Neuronal stem cell (in vitro differentiated cells): ENCODE measurements at regions not wholly inside any gene's neighbourhood (a gene's known extent, or its start where the extent isn't known, plus 50 kb on each side); places are given as distances from the start of the nearest gene placed in this dataset.

Source experiments
- DNase-seq: peaks from one replicate; pipeline ENCODE4 v3.0.0-alpha.2; 2013; ENCODE audit warnings: low spot score
- H2AFZ ChIP-seq: one replicate; pipeline ENCODE4 v1.6.1; 2013; ENCODE audit warnings: mild to moderate bottlenecking, low read length, inconsistent platforms
- H2AK5ac ChIP-seq: 2 replicates; pipeline ENCODE4 v1.6.1; 2013; ENCODE audit warnings: low read depth, mild to moderate bottlenecking, inconsistent platforms, low read length, moderate library complexity, mixed read lengths
- H2BK120ac ChIP-seq: 2 replicates; pipeline ENCODE4 v1.6.1; 2013; ENCODE audit warnings: low read depth, mild to moderate bottlenecking, inconsistent platforms, low read length, moderate library complexity, mixed read lengths
- H2BK12ac ChIP-seq: one replicate; pipeline ENCODE4 v1.6.1; 2013; ENCODE audit warnings: low read length, inconsistent platforms
- H2BK15ac ChIP-seq: 2 replicates; pipeline ENCODE4 v1.6.1; 2013; ENCODE audit warnings: mild to moderate bottlenecking, low read length, inconsistent platforms, mixed read lengths
- H2BK5ac ChIP-seq: one replicate; pipeline ENCODE4 v1.6.1; 2013; ENCODE audit warnings: inconsistent platforms, mild to moderate bottlenecking, low read length, moderate library complexity
- H3K14ac ChIP-seq: one replicate; pipeline ENCODE4 v1.6.1; 2013; ENCODE audit warnings: low read length, inconsistent platforms
- H3K18ac ChIP-seq: 2 replicates; pipeline ENCODE4 v1.6.1; 2013; ENCODE audit warnings: low read length, inconsistent platforms
- H3K23ac ChIP-seq: 2 replicates; pipeline ENCODE4 v1.6.1; 2013; ENCODE audit warnings: low read depth, mild to moderate bottlenecking, mixed read lengths, low read length, inconsistent platforms; ENCODE audit not compliant: poor library complexity
- H3K27ac ChIP-seq: replicated peaks from 3 replicates; pipeline ENCODE4 v1.5.1; 2013; ENCODE audit warnings: low read length, inconsistent platforms
- H3K27me3 ChIP-seq, 3 experiments: 2 replicates each; pipeline ENCODE4 v1.6.1; 2013; ENCODE audit warnings: low read length in 3 of 3, mild to moderate bottlenecking in 2 of 3, inconsistent platforms in 1 of 3, low read depth in 1 of 3, mixed read lengths in 1 of 3, moderate library complexity in 1 of 3; ENCODE audit not compliant: control insufficient read depth in 3 of 3, insufficient read depth in 3 of 3
- H3K36me3 ChIP-seq, 2 donors: replicated peaks in 1 of 2; 2 replicates each; pipeline ENCODE4 v1.6.1; 2013; ENCODE audit warnings: low read length in 2 of 2; ENCODE audit not compliant: control insufficient read depth in 2 of 2, insufficient read depth in 2 of 2
- H3K4ac ChIP-seq: 2 replicates; pipeline ENCODE4 v1.6.1; 2013; ENCODE audit warnings: inconsistent platforms, mild to moderate bottlenecking, low read length, moderate library complexity
- H3K4me1 ChIP-seq, 2 donors: 1 replicate in 1 of 2; 2 replicates in 1 of 2; pipeline ENCODE4 v1.6.1; 2013; ENCODE audit warnings: low read length in 2 of 2, low read depth in 1 of 2; ENCODE audit not compliant: control insufficient read depth in 2 of 2, insufficient read depth in 1 of 2
- H3K4me2 ChIP-seq: one replicate; pipeline ENCODE4 v1.6.1; 2013; ENCODE audit warnings: mild to moderate bottlenecking, low read length, inconsistent platforms; ENCODE audit not compliant: insufficient read depth, poor library complexity, severe bottlenecking
- H3K4me3 ChIP-seq, 2 donors: 2 replicates each; pipeline ENCODE4 v1.5.1; 2013; ENCODE audit warnings: low read length in 2 of 2, mild to moderate bottlenecking in 2 of 2, inconsistent platforms in 1 of 2, moderate library complexity in 1 of 2
- H3K79me1 ChIP-seq: one replicate; pipeline ENCODE4 v1.6.1; 2013; ENCODE audit warnings: low read depth, mild to moderate bottlenecking, inconsistent platforms, low read length, moderate library complexity
- H3K9ac ChIP-seq: one replicate; pipeline ENCODE4 v1.6.1; 2013; ENCODE audit warnings: mild to moderate bottlenecking, low read depth, low read length, inconsistent platforms; ENCODE audit not compliant: poor library complexity
- H3K9me3 ChIP-seq, 2 donors: replicated peaks in 1 of 2; 2 replicates each; pipeline versions ENCODE3 to v1.6.1; 2013; ENCODE audit warnings: low read length in 2 of 2, mild to moderate bottlenecking in 2 of 2, inconsistent platforms in 1 of 2, low read depth in 1 of 2, mixed read lengths in 1 of 2, moderate library complexity in 1 of 2; ENCODE audit not compliant: control insufficient read depth in 2 of 2, insufficient read depth in 1 of 2
- H4K8ac ChIP-seq: one replicate; pipeline ENCODE4 v1.6.1; 2013; ENCODE audit warnings: low read depth, mild to moderate bottlenecking, inconsistent platforms, low read length, moderate library complexity
- H4K91ac ChIP-seq: one replicate; pipeline ENCODE4 v1.6.1; 2013; ENCODE audit warnings: low read length, low read depth, mild to moderate bottlenecking, inconsistent platforms; ENCODE audit not compliant: poor library complexity
- WGBS, 2 donors: extraction: QIAGEN DNeasy Blood & Tissue Kit; methylation state at CpG; one replicate each; pipeline ENCODE4 v1.1.7; 2013; ENCODE audit warnings: missing lambda C conversion rate in 2 of 2, mixed read lengths in 1 of 2; ENCODE audit not compliant: insufficient read length in 2 of 2, insufficient replicate concordance in 1 of 2; ENCODE audit errors: extremely low coverage in 2 of 2; 5-methylcytosine and 5-hydroxymethylcytosine counted together

- no peaks in the 10 kb centered on the region for H3K9me3 ChIP-seq
- WGBS, 2 donors, result no CpG with 5 or more reads among the region's 5 CpGs
- H4K8ac ChIP-seq, result no peak overlapping the region
- no peak overlapping the region for H3K14ac ChIP-seq
- no peak overlapping the region for H2AFZ ChIP-seq
- H3K18ac ChIP-seq, result no peak overlapping the region
- no peak overlapping the region for H2BK15ac ChIP-seq
- H3K36me3 ChIP-seq, result no peaks in the 10 kb centered on the region
- no peak overlapping the region for H4K91ac ChIP-seq
- no peak overlapping the region for H2BK120ac ChIP-seq
- H3K4me2 ChIP-seq, result no peak overlapping the region
- no peak overlapping the region for H3K23ac ChIP-seq
- H3K79me1 ChIP-seq, result no peaks in the 10 kb centered on the region
- H3K4me1 ChIP-seq, result no peaks in the 10 kb centered on the region
- DNase-seq, result no peak
- no peak overlapping the region for H3K9ac ChIP-seq
- no peak overlapping the region for H3K4ac ChIP-seq
- H2BK12ac ChIP-seq, result no peak overlapping the region
- no peak overlapping the region for H2AK5ac ChIP-seq
- no peak overlapping the region for H3K27ac ChIP-seq
- H3K4me3 ChIP-seq, result no peak overlapping the region
- no peak overlapping the region for H2BK5ac ChIP-seq
- H3K27me3 ChIP-seq, result no peaks in the 10 kb centered on the region
Observed at GRCh38 chr2:195304310-195304709, 352.7 kb upstream of the SLC39A10 start.

GRCh38 chr2:195300631-195301030 lies 356.4 kb upstream of the SLC39A10 start:
- Histone ChIP-seq H3K9me3 (no peaks in the 10 kb centered on the region), H3K4me1 (no peaks in the 10 kb centered on the region), H3K27ac (no peak overlapping the region), H3K18ac (no peak overlapping the region), H3K27me3 (no peaks in the 10 kb centered on the region), H3K23ac (no peak overlapping the region), H2BK12ac (no peak overlapping the region), H2BK120ac (no peak overlapping the region), H3K4ac (no peak overlapping the region), H3K14ac (no peak overlapping the region), H3K36me3 (no peaks in the 10 kb centered on the region), H3K9ac (no peak overlapping the region), H2AFZ (no peak overlapping the region), H3K4me3 (no peak overlapping the region), H2AK5ac (no peak overlapping the region), H2BK15ac (no peak overlapping the region), H3K4me2 (no peak overlapping the region), H2BK5ac (no peak overlapping the region), H4K91ac (no peak overlapping the region), H3K79me1 (no peaks in the 10 kb centered on the region), H4K8ac (no peak overlapping the region)
- WGBS, 2 donors, result no CpG with 5 or more reads among the region's 2 CpGs
- DNase-seq, result no peak

- H3K27ac ChIP-seq, result no peak overlapping the region
- no peak overlapping the region for H3K14ac ChIP-seq
- no peak overlapping the region for H2AFZ ChIP-seq
- H3K4me1 ChIP-seq, result no peaks in the 10 kb centered on the region
- H3K9ac ChIP-seq, result no peak overlapping the region
- H4K8ac ChIP-seq, result no peak overlapping the region
- no peak overlapping the region for H3K4me2 ChIP-seq
- no peaks in the 10 kb centered on the region for H3K79me1 ChIP-seq
- H2BK12ac ChIP-seq, result no peak overlapping the region
- no peak overlapping the region for H2BK120ac ChIP-seq
- H3K18ac ChIP-seq, result no peak overlapping the region
- no peak for DNase-seq
- H3K4ac ChIP-seq, result no peak overlapping the region
- no peak overlapping the region for H2BK5ac ChIP-seq
- H3K23ac ChIP-seq, result no peak overlapping the region
- no peaks in the 10 kb centered on the region for H3K9me3 ChIP-seq
- no peak overlapping the region for H2AK5ac ChIP-seq
- H3K36me3 ChIP-seq, result no peaks in the 10 kb centered on the region
- WGBS, 2 donors, result no CpG with 5 or more reads among the region's 1 CpG
- H3K4me3 ChIP-seq, result no peak overlapping the region
- H4K91ac ChIP-seq, result no peak overlapping the region
- H3K27me3 ChIP-seq, result no peaks in the 10 kb centered on the region
- no peak overlapping the region for H2BK15ac ChIP-seq
Observed at GRCh38 chr2:195299600-195299999, 357.4 kb upstream of the SLC39A10 start.

- no peak overlapping the region for H3K4ac ChIP-seq
- DNase-seq, result no peak
- no peak overlapping the region for H2BK5ac ChIP-seq
- no peak overlapping the region for H3K9ac ChIP-seq
- WGBS, 2 donors, result 100% methylated on average over 1 of the region's 1 CpG; no CpG with 5 or more reads in 1 of the 2 donors
- H2BK12ac ChIP-seq, result no peak overlapping the region
- H4K91ac ChIP-seq, result no peak overlapping the region
- H2BK15ac ChIP-seq, result no peak overlapping the region
- no peaks in the 10 kb centered on the region for H3K79me1 ChIP-seq
- no peak overlapping the region for H3K18ac ChIP-seq
- no peaks in the 10 kb centered on the region for H3K36me3 ChIP-seq
- no peak overlapping the region for H2AFZ ChIP-seq
- no peak overlapping the region for H3K23ac ChIP-seq
- no peak overlapping the region for H3K4me3 ChIP-seq
- H2BK120ac ChIP-seq, result no peak overlapping the region
- H3K9me3 ChIP-seq, result no peaks in the 10 kb centered on the region
- no peak overlapping the region for H2AK5ac ChIP-seq
- H3K27me3 ChIP-seq, result no peaks in the 10 kb centered on the region
- no peak overlapping the region for H4K8ac ChIP-seq
- H3K4me2 ChIP-seq, result no peak overlapping the region
- H3K27ac ChIP-seq, result no peak overlapping the region
- no peak overlapping the region for H3K14ac ChIP-seq
- no peaks in the 10 kb centered on the region for H3K4me1 ChIP-seq
Observed at GRCh38 chr2:195296490-195296889, 360.5 kb upstream of the SLC39A10 start.
